Neuronal stem cell (in vitro differentiated cells): ENCODE measurements at regions not wholly inside any gene's neighbourhood (a gene's known extent, or its start where the extent isn't known, plus 50 kb on each side); places are given as distances from the start of the nearest gene placed in this dataset.

Experiments
- DNase-seq: peaks from one replicate; pipeline ENCODE4 v3.0.0-alpha.2; 2013; ENCODE audit warnings: low spot score
- H2AFZ ChIP-seq: one replicate; pipeline ENCODE4 v1.6.1; 2013; ENCODE audit warnings: mild to moderate bottlenecking, low read length, inconsistent platforms
- H2AK5ac ChIP-seq: 2 replicates; pipeline ENCODE4 v1.6.1; 2013; ENCODE audit warnings: low read depth, mild to moderate bottlenecking, inconsistent platforms, low read length, moderate library complexity, mixed read lengths
- H2BK120ac ChIP-seq: 2 replicates; pipeline ENCODE4 v1.6.1; 2013; ENCODE audit warnings: low read depth, mild to moderate bottlenecking, inconsistent platforms, low read length, moderate library complexity, mixed read lengths
- H2BK12ac ChIP-seq: one replicate; pipeline ENCODE4 v1.6.1; 2013; ENCODE audit warnings: low read length, inconsistent platforms
- H2BK15ac ChIP-seq: 2 replicates; pipeline ENCODE4 v1.6.1; 2013; ENCODE audit warnings: mild to moderate bottlenecking, low read length, inconsistent platforms, mixed read lengths
- H2BK5ac ChIP-seq: one replicate; pipeline ENCODE4 v1.6.1; 2013; ENCODE audit warnings: inconsistent platforms, mild to moderate bottlenecking, low read length, moderate library complexity
- H3K14ac ChIP-seq: one replicate; pipeline ENCODE4 v1.6.1; 2013; ENCODE audit warnings: low read length, inconsistent platforms
- H3K18ac ChIP-seq: 2 replicates; pipeline ENCODE4 v1.6.1; 2013; ENCODE audit warnings: low read length, inconsistent platforms
- H3K23ac ChIP-seq: 2 replicates; pipeline ENCODE4 v1.6.1; 2013; ENCODE audit warnings: low read depth, mild to moderate bottlenecking, mixed read lengths, low read length, inconsistent platforms; ENCODE audit not compliant: poor library complexity
- H3K27ac ChIP-seq: replicated peaks from 3 replicates; pipeline ENCODE4 v1.5.1; 2013; ENCODE audit warnings: low read length, inconsistent platforms
- H3K27me3 ChIP-seq, 3 experiments: 2 replicates each; pipeline ENCODE4 v1.6.1; 2013; ENCODE audit warnings: low read length in 3 of 3, mild to moderate bottlenecking in 2 of 3, inconsistent platforms in 1 of 3, low read depth in 1 of 3, mixed read lengths in 1 of 3, moderate library complexity in 1 of 3; ENCODE audit not compliant: control insufficient read depth in 3 of 3, insufficient read depth in 3 of 3
- H3K36me3 ChIP-seq, 2 donors: replicated peaks in 1 of 2; 2 replicates each; pipeline ENCODE4 v1.6.1; 2013; ENCODE audit warnings: low read length in 2 of 2; ENCODE audit not compliant: control insufficient read depth in 2 of 2, insufficient read depth in 2 of 2
- H3K4ac ChIP-seq: 2 replicates; pipeline ENCODE4 v1.6.1; 2013; ENCODE audit warnings: inconsistent platforms, mild to moderate bottlenecking, low read length, moderate library complexity
- H3K4me1 ChIP-seq, 2 donors: 1 replicate in 1 of 2; 2 replicates in 1 of 2; pipeline ENCODE4 v1.6.1; 2013; ENCODE audit warnings: low read length in 2 of 2, low read depth in 1 of 2; ENCODE audit not compliant: control insufficient read depth in 2 of 2, insufficient read depth in 1 of 2
- H3K4me2 ChIP-seq: one replicate; pipeline ENCODE4 v1.6.1; 2013; ENCODE audit warnings: mild to moderate bottlenecking, low read length, inconsistent platforms; ENCODE audit not compliant: insufficient read depth, poor library complexity, severe bottlenecking
- H3K4me3 ChIP-seq, 2 donors: 2 replicates each; pipeline ENCODE4 v1.5.1; 2013; ENCODE audit warnings: low read length in 2 of 2, mild to moderate bottlenecking in 2 of 2, inconsistent platforms in 1 of 2, moderate library complexity in 1 of 2
- H3K79me1 ChIP-seq: one replicate; pipeline ENCODE4 v1.6.1; 2013; ENCODE audit warnings: low read depth, mild to moderate bottlenecking, inconsistent platforms, low read length, moderate library complexity
- H3K9ac ChIP-seq: one replicate; pipeline ENCODE4 v1.6.1; 2013; ENCODE audit warnings: mild to moderate bottlenecking, low read depth, low read length, inconsistent platforms; ENCODE audit not compliant: poor library complexity
- H3K9me3 ChIP-seq, 2 donors: replicated peaks in 1 of 2; 2 replicates each; pipeline versions ENCODE3 to v1.6.1; 2013; ENCODE audit warnings: low read length in 2 of 2, mild to moderate bottlenecking in 2 of 2, inconsistent platforms in 1 of 2, low read depth in 1 of 2, mixed read lengths in 1 of 2, moderate library complexity in 1 of 2; ENCODE audit not compliant: control insufficient read depth in 2 of 2, insufficient read depth in 1 of 2
- H4K8ac ChIP-seq: one replicate; pipeline ENCODE4 v1.6.1; 2013; ENCODE audit warnings: low read depth, mild to moderate bottlenecking, inconsistent platforms, low read length, moderate library complexity
- H4K91ac ChIP-seq: one replicate; pipeline ENCODE4 v1.6.1; 2013; ENCODE audit warnings: low read length, low read depth, mild to moderate bottlenecking, inconsistent platforms; ENCODE audit not compliant: poor library complexity

GRCh38 chr6:18314317-18314997 lies 50.1 kb upstream of the DEK start:
- H2BK12ac ChIP-seq = no peak overlapping the region
- H2BK5ac ChIP-seq = no peak overlapping the region
- H2BK120ac ChIP-seq = no peak overlapping the region
- no peak overlapping the region for H3K23ac ChIP-seq
- H3K14ac ChIP-seq = no peak overlapping the region
- no peak overlapping the region for H4K91ac ChIP-seq
- H3K4me1 ChIP-seq = no peaks in the 10 kb centered on the region
- no peak overlapping the region for H3K18ac ChIP-seq
- no peak overlapping the region for H3K4me2 ChIP-seq
- H3K27ac ChIP-seq = no peak overlapping the region
- H3K79me1 ChIP-seq = no peaks in the 10 kb centered on the region
- H3K27me3 ChIP-seq = no peaks in the 10 kb centered on the region
- no peak overlapping the region for H2AK5ac ChIP-seq
- no peak overlapping the region for H3K9ac ChIP-seq
- H3K4me3 ChIP-seq = no peak overlapping the region
- H3K4ac ChIP-seq = no peak overlapping the region
- no peak overlapping the region for H2AFZ ChIP-seq
- H3K9me3 ChIP-seq = no peaks in the 10 kb centered on the region
- H4K8ac ChIP-seq = no peak overlapping the region
- H3K36me3 ChIP-seq = no peaks in the 10 kb centered on the region
- DNase-seq = no peak
- no peak overlapping the region for H2BK15ac ChIP-seq
